PC-9 (cell line): ENCODE measurements at regions not wholly inside any gene's neighbourhood (a gene's known extent, or its start where the extent isn't known, plus 50 kb on each side); places are given as distances from the start of the nearest gene placed in this dataset.
A peak's percentile ranks its signal among the peaks of the same experiment; 100 is the strongest.

ENCODE experiments used
- BruUV-seq: library from RNA; stranded (reverse); fragments of 400-500 nt; replicated peaks from 2 replicates; lab custom pipeline; 2021; lab: Mats Ljungman, UMichigan
- CTCF ChIA-PET: fragments of 300-600 bp; sonication (Branson Sonifier 250); formaldehyde crosslinking; loops from one replicate; lab custom pipeline; 2022; ENCODE audit warnings: antibody characterized with exemption; lab: Charles Lee
- POLR2A ChIA-PET: fragments of 300-600 bp; sonication (Branson Sonifier 250); formaldehyde crosslinking; loops from one replicate; lab custom pipeline; 2022; ENCODE audit warnings: antibody characterized with exemption; ENCODE audit not compliant: unreplicated experiment; lab: Charles Lee
- DNase-seq, 2 experiments: peaks; one replicate each; pipeline versions ENCODE4 v3.0.0 to v3.0.0-alpha.2; 2015 to 2022; ENCODE audit warnings: mixed read lengths in 1 of 2
- H2AFZ ChIP-seq: fragments of 200-600 bp; sonication (generic); 2 replicates; pipeline ENCODE4 v1.8.1; 2017; ENCODE audit warnings: antibody characterized with exemption
- H3F3A ChIP-seq: fragments of 200-600 bp; sonication (generic); 2 replicates; pipeline ENCODE4 v1.8.1; 2017; ENCODE audit warnings: antibody characterized with exemption, mild to moderate bottlenecking, low read depth; ENCODE audit not compliant: insufficient read depth
- H3K27ac ChIP-seq: fragments of 200-600 bp; sonication (generic); 2 replicates; pipeline ENCODE4 v1.6.1; 2016; ENCODE audit warnings: mixed run types
- H3K27me3 ChIP-seq: fragments of 200-600 bp; sonication (generic); 2 replicates; pipeline ENCODE4 v1.6.1; 2016; ENCODE audit warnings: low read depth, mixed run types; ENCODE audit not compliant: insufficient read depth
- H3K36me3 ChIP-seq: fragments of 200-600 bp; sonication (generic); 2 replicates; pipeline ENCODE4 v1.6.1; 2016; ENCODE audit warnings: low read depth, mixed run types
- H3K4me1 ChIP-seq: fragments of 200-600 bp; sonication (generic); replicated peaks from 2 replicates; pipeline ENCODE4 v1.6.1; 2016; ENCODE audit warnings: mixed run types; ENCODE audit not compliant: insufficient read depth
- H3K4me2 ChIP-seq: fragments of 200-600 bp; sonication (generic); 2 replicates; pipeline ENCODE4 v1.6.1; 2017; ENCODE audit warnings: mixed run types
- H3K4me3 ChIP-seq: fragments of 200-600 bp; sonication (generic); 2 replicates; pipeline ENCODE4 v1.6.1; 2016; ENCODE audit warnings: mixed run types
- H3K79me2 ChIP-seq: fragments of 200-600 bp; sonication (generic); 2 replicates; pipeline ENCODE4 v1.6.1; 2017; ENCODE audit warnings: low read depth, mixed run types
- H3K9me2 ChIP-seq: fragments of 200-600 bp; sonication (generic); 2 replicates; pipeline ENCODE4 v1.8.1; 2017; ENCODE audit warnings: mild to moderate bottlenecking; ENCODE audit not compliant: insufficient read depth
- H3K9me3 ChIP-seq: fragments of 200-600 bp; sonication (generic); 2 replicates; pipeline ENCODE4 v1.8.1; 2016; ENCODE audit warnings: low read depth; ENCODE audit not compliant: insufficient read depth
- H4K20me1 ChIP-seq: fragments of 200-600 bp; sonication (generic); 2 replicates; pipeline ENCODE4 v1.8.1; 2017; ENCODE audit not compliant: insufficient read depth
- CTCF ChIP-seq: fragments of 200-600 bp; sonication (generic); conservative IDR thresholded peaks from 2 replicates; pipeline ENCODE4 v1.6.1; 2017; ENCODE audit warnings: mixed run types, antibody characterized with exemption, mild to moderate bottlenecking, moderate library complexity
- EZH2 ChIP-seq: fragments of 200-600 bp; sonication (generic); IDR thresholded peaks from 2 replicates; pipeline ENCODE4 v1.8.0; 2017; ENCODE audit warnings: antibody characterized with exemption, low read depth
- intact Hi-C: fragments of 100-400 bp; cut with micrococcal nuclease; formaldehyde crosslinking; loops from one replicate; pipeline ENCODE4 v1.10.0; 2022; ENCODE audit not compliant: unreplicated experiment

DNA sequence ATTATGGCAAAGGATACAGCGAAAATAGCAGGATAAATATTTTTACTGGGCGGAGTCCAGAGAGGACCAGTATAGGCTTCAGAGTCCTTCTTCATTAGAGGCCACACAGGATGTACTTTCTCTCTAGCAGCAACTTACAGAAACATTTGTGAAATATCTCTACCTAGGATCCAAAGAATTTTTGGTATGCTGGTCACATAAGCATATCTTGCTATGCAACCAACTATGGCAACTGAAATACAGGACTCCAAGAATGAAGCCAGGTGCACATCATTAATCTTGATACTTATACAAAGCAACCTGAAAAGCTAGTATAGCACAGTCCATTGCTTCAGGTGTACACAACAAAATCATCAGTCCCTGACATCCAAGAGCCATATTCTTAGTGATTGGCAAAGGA lies 59.1 kb upstream of the NABP1 start:
- Histone ChIP-seq H3K4me2 (no peak overlapping the region), H3K27me3 (no peaks in the 10 kb centered on the region), H3K9me2 (no peaks in the 10 kb centered on the region), H4K20me1 (no peaks in the 10 kb centered on the region), H2AFZ (no peak overlapping the region), H3F3A (peaks cover 37% of the 10 kb centered on the region), H3K4me3 (no peak overlapping the region), H3K4me1 (peaks cover 58% of the 10 kb centered on the region), H3K79me2 (no peaks in the 10 kb centered on the region), H3K36me3 (no peaks in the 10 kb centered on the region), H3K27ac (no peak overlapping the region), H3K9me3 (no peaks in the 10 kb centered on the region)
- no peak for TF ChIP-seq CTCF
- no peak for TF ChIP-seq EZH2
- intact Hi-C loops = no loop called here
- peak in 1 of 2 experiments; percentile 70 for DNase-seq
- CTCF ChIA-PET = no interaction called here
- POLR2A ChIA-PET = interaction anchor here (0.6 kb wide), 1 partner anchor 36 kb away, joined by 3 read pairs; no protein-coding TSS in a partner anchor
- BruUV-seq = no TSS peak

DNA sequence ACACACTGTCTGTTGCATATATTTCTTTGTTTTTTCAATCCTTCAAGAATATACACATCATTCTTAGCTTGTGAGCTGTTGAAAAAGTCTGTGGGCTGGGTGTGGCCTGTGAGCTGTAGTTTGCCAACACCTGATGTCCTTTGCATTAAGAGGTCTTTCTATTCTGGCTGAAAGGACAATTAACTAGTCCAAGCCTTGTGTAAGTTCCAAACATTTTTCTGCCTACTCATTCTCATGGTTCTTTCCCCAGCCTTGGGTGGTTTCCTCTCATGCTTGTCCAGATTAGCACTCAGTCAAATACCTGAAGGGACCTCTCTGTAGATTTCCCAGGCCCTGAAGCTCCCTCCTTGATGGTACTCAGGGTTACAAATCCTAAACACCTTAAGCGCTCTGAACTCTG lies 57.8 kb upstream of the NABP1 start:
- H4K20me1 ChIP-seq = no peaks in the 10 kb centered on the region
- H3K4me3 ChIP-seq = no peak overlapping the region
- no peaks in the 10 kb centered on the region for H3K36me3 ChIP-seq
- peak overlapping the region; percentile 69; the same call in 1 of the 2 replicates for H3K4me2 ChIP-seq
- TF ChIP-seq CTCF = no peak
- H2AFZ ChIP-seq = no peak overlapping the region
- POLR2A ChIA-PET = interaction anchor here (0.5 to 1.4 kb wide), 7 partner anchors 18 to 454 kb away, joined by 3 to 22 read pairs (median 4); partner anchors contain the start of gene NABP1
- H3K79me2 ChIP-seq = no peaks in the 10 kb centered on the region
- no TSS peak for BruUV-seq
- H3K27me3 ChIP-seq = no peaks in the 10 kb centered on the region
- peaks cover 71% of the 10 kb centered on the region for H3K4me1 ChIP-seq
- CTCF ChIA-PET = no interaction called here
- peak; percentile 44 to 84 for DNase-seq
- H3K9me2 ChIP-seq = no peaks in the 10 kb centered on the region
- H3F3A ChIP-seq = peaks cover 34% of the 10 kb centered on the region
- H3K9me3 ChIP-seq = no peaks in the 10 kb centered on the region
- intact Hi-C loops = no loop called here
- H3K27ac ChIP-seq = peak overlapping the region; percentile 86

DNA sequence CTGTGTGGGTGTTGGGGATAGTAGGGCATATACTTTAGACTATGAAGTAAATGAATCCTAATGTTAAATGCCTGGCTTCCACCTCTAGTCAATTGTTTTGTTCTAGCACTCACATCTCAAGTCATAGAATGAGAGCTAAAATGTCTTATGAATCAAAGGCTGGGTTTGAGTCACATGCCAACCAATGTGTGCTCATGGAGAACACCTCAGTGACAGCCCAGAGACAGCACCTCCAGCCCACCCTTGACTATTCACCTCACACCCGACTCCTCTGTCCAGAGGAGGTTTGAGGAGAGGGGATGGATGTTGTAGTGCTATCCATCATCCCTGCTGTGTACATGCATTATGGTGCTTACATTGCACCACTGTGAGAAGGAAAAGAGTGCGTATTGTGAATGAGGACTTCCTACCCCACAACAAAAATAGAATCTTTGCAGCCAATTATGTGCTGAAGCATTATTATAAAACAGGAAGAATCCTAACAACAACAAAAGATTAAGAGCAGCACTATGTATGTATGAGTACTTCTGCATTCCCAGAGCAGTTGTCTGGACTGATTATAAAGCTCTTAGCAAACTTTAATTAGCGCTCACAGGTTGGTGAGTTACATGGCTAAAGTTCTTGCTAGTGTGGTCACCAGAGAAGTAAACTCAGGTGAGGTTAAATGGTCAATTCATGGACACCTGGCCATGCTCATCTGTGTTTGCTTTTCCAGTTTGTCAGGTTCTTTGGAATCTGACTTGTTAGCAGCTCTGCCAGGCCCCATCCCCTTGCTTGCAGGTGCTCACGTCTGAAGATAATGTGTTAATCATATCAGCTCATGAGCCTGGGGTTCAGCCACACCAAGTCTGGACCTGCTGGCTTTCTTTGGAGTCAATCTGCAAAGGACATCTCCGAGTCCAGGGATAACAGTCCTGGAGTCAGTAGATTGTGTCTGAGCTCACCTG lies 55.3 kb upstream of the NABP1 start:
- Histone ChIP-seq H3K79me2 (no peaks in the 10 kb centered on the region), H2AFZ (no peak overlapping the region), H3K36me3 (no peaks in the 10 kb centered on the region), H3K27me3 (no peaks in the 10 kb centered on the region), H4K20me1 (no peaks in the 10 kb centered on the region), H3K4me3 (no peak overlapping the region), H3K4me2 (peak overlapping the region; percentile 69), H3K4me1 (peaks cover 91% of the 10 kb centered on the region), H3K9me2 (no peaks in the 10 kb centered on the region), H3F3A (peaks cover 50% of the 10 kb centered on the region), H3K27ac (peak overlapping the region; percentile 86), H3K9me3 (no peaks in the 10 kb centered on the region)
- intact Hi-C loops = loop anchor here (2.0 kb wide), 2 partner anchors 14 to 40 kb away; no protein-coding TSS in a partner anchor
- POLR2A ChIA-PET = interaction anchor here (0.6 to 1.4 kb wide), 6 partner anchors 9 to 169 kb away, joined by 3 to 20 read pairs (median 5); no protein-coding TSS in a partner anchor
- peak; percentile 60 to 94 for DNase-seq
- TF ChIP-seq EZH2 (no peak), CTCF (no peak)
- CTCF ChIA-PET = interaction anchor here (0.6 kb wide), 1 partner anchor 61 kb away, joined by 16 read pairs; no protein-coding TSS in a partner anchor
- BruUV-seq = no TSS peak
